ENCODE measurements at regions not wholly inside any gene's neighbourhood (a gene's known extent, or its start where the extent isn't known, plus 50 kb on each side); places are given as distances from the start of the nearest gene placed in this dataset.

DNA sequence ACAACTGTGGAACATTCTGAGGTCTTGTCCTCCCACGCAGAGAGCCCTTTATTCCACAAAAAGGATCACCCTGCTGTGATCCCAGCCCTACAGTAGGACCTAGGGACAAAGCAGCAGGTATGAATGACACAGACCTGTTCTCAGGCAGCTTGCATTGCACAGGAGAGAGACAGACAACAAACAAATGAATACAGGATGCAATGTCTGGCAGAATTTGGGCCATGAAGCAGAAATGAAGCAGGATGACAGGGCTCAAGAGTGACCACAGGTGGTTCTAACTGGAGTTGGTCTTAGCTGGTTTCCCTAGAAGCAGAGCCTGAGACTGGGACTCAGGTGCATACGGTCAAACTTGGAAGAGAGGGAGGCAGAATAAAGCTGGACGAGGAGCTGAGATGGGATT is 388.8 kb downstream of the CDK5RAP2 start:
- Histone ChIP-seq H3K9ac (ENCODE audit: low read length) (no peak overlapping the region), H4K8ac (ENCODE audit: low read length) (no peak overlapping the region), H3K14ac (ENCODE audit: low read length in 2 of 2) (no peak overlapping the region), H3K18ac (ENCODE audit: low read depth in 1 of 2, low read length in 2 of 2) (no peak overlapping the region), H2AFZ (ENCODE audit: low read depth, low read length) (no peak overlapping the region), H3K27ac (ENCODE audit: low read length, poor library complexity, severe bottlenecking) (no peak overlapping the region), H2BK5ac (ENCODE audit: low read depth, low read length, poor library complexity, severe bottlenecking) (no peak overlapping the region), H2BK120ac (ENCODE audit: low read depth, low read length) (no peak overlapping the region), H3K4me3 (ENCODE audit: insufficient read depth in 1 of 2, low read depth in 1 of 2, low read length in 2 of 2) (no peak overlapping the region), H3K4me2 (ENCODE audit: low read length, poor library complexity, severe bottlenecking) (no peak overlapping the region), H3K36me3 (ENCODE audit: control insufficient read depth in 1 of 2, insufficient read depth in 2 of 2, low read depth in 1 of 2, low read length in 2 of 2) (no peaks in the 10 kb centered on the region), H2BK12ac (ENCODE audit: low read length in 2 of 2) (no peak overlapping the region), H3K79me1 (replicated peaks; ENCODE audit: low read length, poor library complexity, severe bottlenecking) (no peaks in the 10 kb centered on the region), H2BK15ac (ENCODE audit: low read depth, poor library complexity, severe bottlenecking) (no peak overlapping the region), H3K23ac (ENCODE audit: low read length in 2 of 2) (no peak overlapping the region), H3K4ac (ENCODE audit: low read depth in 1 of 2, low read length in 2 of 2) (no peak overlapping the region), H3K4me1 (ENCODE audit: control insufficient read depth, insufficient read depth, low read depth, low read length) (no peaks in the 10 kb centered on the region), H4K91ac (ENCODE audit: low read length) (no peak overlapping the region), H3K27me3 (ENCODE audit: control insufficient read depth in 1 of 2, insufficient read depth in 1 of 2, low read length in 2 of 2) (peaks cover 0 to 3% of the 10 kb centered on the region in 2 experiments), H3K9me3 (ENCODE audit: control insufficient read depth, low read length) (no peaks in the 10 kb centered on the region), H2AK5ac (ENCODE audit: low read length, severe bottlenecking) (no peak overlapping the region)
- 76% methylated on average over 2 of the region's 3 CpGs for WGBS
- DNase-seq: no peak

DNA sequence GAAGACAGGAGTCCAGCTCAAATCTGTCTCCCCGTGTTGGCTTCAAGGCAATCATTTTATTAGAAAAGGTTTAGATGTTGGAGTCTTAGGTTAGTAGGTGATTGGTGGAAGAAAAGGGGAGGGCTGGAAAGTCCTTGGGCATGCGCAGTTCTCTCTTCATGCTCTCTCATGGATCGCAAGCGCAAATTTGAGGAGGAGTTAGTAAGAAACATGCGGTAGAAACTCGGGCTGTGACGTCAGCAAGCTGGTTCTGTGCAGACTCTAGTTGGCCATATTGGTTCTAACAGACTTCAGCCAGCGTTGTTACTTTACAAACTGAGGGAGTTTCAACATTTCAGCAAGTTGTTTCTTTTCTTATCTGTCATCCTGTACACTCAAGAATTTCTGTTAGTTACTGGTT is 392.2 kb downstream of the CDK5RAP2 start:
- no peaks in the 10 kb centered on the region for H3K36me3 ChIP-seq (ENCODE audit: control insufficient read depth in 1 of 2, insufficient read depth in 2 of 2, low read depth in 1 of 2, low read length in 2 of 2)
- H3K9ac ChIP-seq (ENCODE audit: low read length): no peak overlapping the region
- no peak overlapping the region for H2BK12ac ChIP-seq (ENCODE audit: low read length in 2 of 2)
- no peak overlapping the region for H3K4me2 ChIP-seq (ENCODE audit: low read length, poor library complexity, severe bottlenecking)
- H3K4me1 ChIP-seq (ENCODE audit: control insufficient read depth, insufficient read depth, low read depth, low read length): no peaks in the 10 kb centered on the region
- no peak overlapping the region for H3K27ac ChIP-seq (ENCODE audit: low read length, poor library complexity, severe bottlenecking)
- H3K9me3 ChIP-seq (ENCODE audit: control insufficient read depth, low read length): no peaks in the 10 kb centered on the region
- no peak overlapping the region for H3K4ac ChIP-seq (ENCODE audit: low read depth in 1 of 2, low read length in 2 of 2)
- no peak overlapping the region for H2AK5ac ChIP-seq (ENCODE audit: low read length, severe bottlenecking)
- H4K91ac ChIP-seq (ENCODE audit: low read length): no peak overlapping the region
- 78% methylated on average over 8 of the region's 8 CpGs for WGBS
- no peak overlapping the region for H3K14ac ChIP-seq (ENCODE audit: low read length in 2 of 2)
- DNase-seq: no peak
- H3K23ac ChIP-seq (ENCODE audit: low read length in 2 of 2): no peak overlapping the region
- H3K18ac ChIP-seq (ENCODE audit: low read depth in 1 of 2, low read length in 2 of 2): no peak overlapping the region
- no peak overlapping the region for H2BK5ac ChIP-seq (ENCODE audit: low read depth, low read length, poor library complexity, severe bottlenecking)
- no peak overlapping the region for H2AFZ ChIP-seq (ENCODE audit: low read depth, low read length)
- H2BK120ac ChIP-seq (ENCODE audit: low read depth, low read length): no peak overlapping the region
- peaks cover 0 to 6% of the 10 kb centered on the region in 2 experiments for H3K27me3 ChIP-seq (ENCODE audit: control insufficient read depth in 1 of 2, insufficient read depth in 1 of 2, low read length in 2 of 2)
- no peaks in the 10 kb centered on the region for H3K79me1 ChIP-seq (replicated peaks; ENCODE audit: low read length, poor library complexity, severe bottlenecking)
- H4K8ac ChIP-seq (ENCODE audit: low read length): no peak overlapping the region
- H3K4me3 ChIP-seq (ENCODE audit: insufficient read depth in 1 of 2, low read depth in 1 of 2, low read length in 2 of 2): no peak overlapping the region
- no peak overlapping the region for H2BK15ac ChIP-seq (ENCODE audit: low read depth, poor library complexity, severe bottlenecking)

DNA sequence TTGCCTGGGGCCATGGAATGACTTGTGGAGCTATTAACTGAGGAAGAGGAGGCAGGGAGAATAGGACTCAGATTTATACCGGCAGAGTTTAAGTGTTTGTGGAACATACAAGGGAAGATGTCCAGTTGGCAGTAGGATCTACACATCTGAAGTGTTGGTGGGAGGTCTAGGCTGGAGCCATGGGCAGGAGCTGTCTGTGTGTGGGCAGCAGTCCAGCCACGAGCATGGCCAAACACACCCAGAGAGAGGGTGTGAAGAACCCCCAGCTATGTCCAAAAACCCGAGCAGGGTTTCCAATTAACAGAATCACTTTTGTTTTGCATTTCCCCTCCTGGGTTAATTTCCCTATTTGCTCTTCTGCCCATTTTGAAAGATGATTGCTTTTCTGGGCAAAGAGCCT is 393.7 kb downstream of the CDK5RAP2 start:
- Histone ChIP-seq H3K27ac (ENCODE audit: low read length, poor library complexity, severe bottlenecking) (no peak overlapping the region), H2AFZ (ENCODE audit: low read depth, low read length) (no peak overlapping the region), H3K9me3 (ENCODE audit: control insufficient read depth, low read length) (no peaks in the 10 kb centered on the region), H3K4ac (ENCODE audit: low read depth in 1 of 2, low read length in 2 of 2) (no peak overlapping the region), H2BK5ac (ENCODE audit: low read depth, low read length, poor library complexity, severe bottlenecking) (no peak overlapping the region), H3K18ac (ENCODE audit: low read depth in 1 of 2, low read length in 2 of 2) (no peak overlapping the region), H3K4me2 (ENCODE audit: low read length, poor library complexity, severe bottlenecking) (no peak overlapping the region), H3K9ac (ENCODE audit: low read length) (no peak overlapping the region), H3K14ac (ENCODE audit: low read length in 2 of 2) (no peak overlapping the region), H4K8ac (ENCODE audit: low read length) (no peak overlapping the region), H2BK120ac (ENCODE audit: low read depth, low read length) (no peak overlapping the region), H3K27me3 (ENCODE audit: control insufficient read depth in 1 of 2, insufficient read depth in 1 of 2, low read length in 2 of 2) (peaks cover 0 to 6% of the 10 kb centered on the region in 2 experiments), H2BK12ac (ENCODE audit: low read length in 2 of 2) (no peak overlapping the region), H2AK5ac (ENCODE audit: low read length, severe bottlenecking) (no peak overlapping the region), H3K36me3 (ENCODE audit: control insufficient read depth in 1 of 2, insufficient read depth in 2 of 2, low read depth in 1 of 2, low read length in 2 of 2) (no peaks in the 10 kb centered on the region), H3K23ac (ENCODE audit: low read length in 2 of 2) (no peak overlapping the region), H2BK15ac (ENCODE audit: low read depth, poor library complexity, severe bottlenecking) (no peak overlapping the region), H3K79me1 (replicated peaks; ENCODE audit: low read length, poor library complexity, severe bottlenecking) (no peaks in the 10 kb centered on the region), H3K4me1 (ENCODE audit: control insufficient read depth, insufficient read depth, low read depth, low read length) (no peaks in the 10 kb centered on the region), H4K91ac (ENCODE audit: low read length) (no peak overlapping the region), H3K4me3 (ENCODE audit: insufficient read depth in 1 of 2, low read depth in 1 of 2, low read length in 2 of 2) (no peak overlapping the region)
- 52% methylated on average over 3 of the region's 3 CpGs for WGBS
- DNase-seq: no peak

- H3K79me1 ChIP-seq (replicated peaks; ENCODE audit: low read length, poor library complexity, severe bottlenecking): no peaks in the 10 kb centered on the region
- H3K23ac ChIP-seq (ENCODE audit: low read length in 2 of 2): no peak overlapping the region
- peaks cover 0 to 5% of the 10 kb centered on the region in 2 experiments for H3K27me3 ChIP-seq (ENCODE audit: control insufficient read depth in 1 of 2, insufficient read depth in 1 of 2, low read length in 2 of 2)
- H2BK120ac ChIP-seq (ENCODE audit: low read depth, low read length): no peak overlapping the region
- H4K91ac ChIP-seq (ENCODE audit: low read length): no peak overlapping the region
- H3K4me3 ChIP-seq (ENCODE audit: insufficient read depth in 1 of 2, low read depth in 1 of 2, low read length in 2 of 2): no peak overlapping the region
- 48% methylated on average over 2 of the region's 3 CpGs for WGBS
- no peak overlapping the region for H2BK5ac ChIP-seq (ENCODE audit: low read depth, low read length, poor library complexity, severe bottlenecking)
- H3K27ac ChIP-seq (ENCODE audit: low read length, poor library complexity, severe bottlenecking): no peak overlapping the region
- H3K4me2 ChIP-seq (ENCODE audit: low read length, poor library complexity, severe bottlenecking): no peak overlapping the region
- no peaks in the 10 kb centered on the region for H3K36me3 ChIP-seq (ENCODE audit: control insufficient read depth in 1 of 2, insufficient read depth in 2 of 2, low read depth in 1 of 2, low read length in 2 of 2)
- no peak overlapping the region for H3K18ac ChIP-seq (ENCODE audit: low read depth in 1 of 2, low read length in 2 of 2)
- no peak overlapping the region for H2BK12ac ChIP-seq (ENCODE audit: low read length in 2 of 2)
- no peak overlapping the region for H4K8ac ChIP-seq (ENCODE audit: low read length)
- DNase-seq: no peak
- H2AFZ ChIP-seq (ENCODE audit: low read depth, low read length): no peak overlapping the region
- no peaks in the 10 kb centered on the region for H3K9me3 ChIP-seq (ENCODE audit: control insufficient read depth, low read length)
- no peak overlapping the region for H2AK5ac ChIP-seq (ENCODE audit: low read length, severe bottlenecking)
- H3K4me1 ChIP-seq (ENCODE audit: control insufficient read depth, insufficient read depth, low read depth, low read length): no peaks in the 10 kb centered on the region
- no peak overlapping the region for H2BK15ac ChIP-seq (ENCODE audit: low read depth, poor library complexity, severe bottlenecking)
- no peak overlapping the region for H3K4ac ChIP-seq (ENCODE audit: low read depth in 1 of 2, low read length in 2 of 2)
- no peak overlapping the region for H3K9ac ChIP-seq (ENCODE audit: low read length)
- no peak overlapping the region for H3K14ac ChIP-seq (ENCODE audit: low read length in 2 of 2)
Observed at GRCh38 chr9:120184266-120184665, 395.7 kb downstream of the CDK5RAP2 start.

Measured in mesenchymal stem cell (in vitro differentiated cells and primary cell).